ENCODE measurements at regions not wholly inside any gene's neighbourhood (a gene's known extent, or its start where the extent isn't known, plus 50 kb on each side); places are given as distances from the start of the nearest gene placed in this dataset.

GRCh38 chr13:44748439-44748838, 172.3 kb upstream of the TSC22D1 start:
- ATAC-seq (no peak), DNase-seq (ENCODE audit: low spot score) (no peak), FAIRE-seq (no peak)
- ChIA-PET POLR2A (no interaction called here), CTCF (ENCODE audit: low intra/inter-chr PET ratio, low total read pairs) (no interaction called here)
- Histone ChIP-seq H3K27me3 (ENCODE audit: control insufficient read depth in 1 of 2, insufficient read depth in 2 of 2, low read length in 2 of 2) (no peaks in the 10 kb centered on the region), H3K79me2 (ENCODE audit: insufficient read depth, low read length) (no peaks in the 10 kb centered on the region), H2AFZ (ENCODE audit: low read length) (no peak overlapping the region), H3K36me3 (replicated peaks in 1 of 2; ENCODE audit: control insufficient read depth in 1 of 2, insufficient read depth in 2 of 2, low read length in 2 of 2) (no peaks in the 10 kb centered on the region), H3K4me1 (ENCODE audit: insufficient read depth, low read length) (no peaks in the 10 kb centered on the region), H3K4me2 (ENCODE audit: low read depth, low read length) (no peak overlapping the region), H3K9ac (ENCODE audit: insufficient read depth, low read depth, low read length) (no peak overlapping the region), H3K4me3 (replicated peaks in 1 of 3; ENCODE audit: insufficient read depth in 1 of 3, low read depth in 2 of 3, low read length in 3 of 3) (no peak overlapping the region), H3K9me3 (ENCODE audit: low read length) (no peaks in the 10 kb centered on the region), H3K27ac (ENCODE audit: extremely low read length, insufficient read depth, low read length) (no peak overlapping the region), H4K20me1 (ENCODE audit: insufficient read depth, low read length) (no peaks in the 10 kb centered on the region)
- no peak for TF ChIP-seq KAT7 (CRISPR knock-in tag; IDR thresholded peaks at IDR 0.05; ENCODE audit: borderline replicate concordance)
- no peak for TF ChIP-seq ATF1 (CRISPR knock-in tag; IDR thresholded peaks at IDR 0.05)
- TF ChIP-seq ARNT (IDR thresholded peaks at IDR 0.05): no peak
- TF ChIP-seq NFKB2 (CRISPR knock-in tag; IDR thresholded peaks at IDR 0.05; ENCODE audit: borderline replicate concordance): no peak
- TF ChIP-seq THAP8 (CRISPR knock-in tag; IDR thresholded peaks at IDR 0.05; ENCODE audit: borderline replicate concordance): no peak
- no peak for TF ChIP-seq ZXDC (CRISPR knock-in tag; IDR thresholded peaks at IDR 0.05)
- no peak for TF ChIP-seq ZFAT (CRISPR knock-in tag; conservative IDR thresholded peaks at IDR 0.05)
- TF ChIP-seq ZNF468 (CRISPR knock-in tag; IDR thresholded peaks at IDR 0.05): no peak
- in situ Hi-C loops (cut with HindIII; ENCODE audit: extremely low pct_ligation_motif_present, low pct_unique_long_range_greater_than_20kb) (no loop called here), intact Hi-C loops (cut with micrococcal nuclease; ENCODE audit: unreplicated experiment) (no loop called here)
- BruUV-seq (replicated peaks): no TSS peak
- 5% methylated on average over 1 of the region's 1 CpG for WGBS (ENCODE audit: low lambda C conversion rate)
